HEK293 (cell line): ENCODE measurements at regions not wholly inside any gene's neighbourhood (a gene's known extent, or its start where the extent isn't known, plus 50 kb on each side); places are given as distances from the start of the nearest gene placed in this dataset.

Source experiments
- CTCF ChIA-PET: fragments of 350-600 bp; formaldehyde crosslinking; extraction: SDS; loops from one replicate; lab custom pipeline; 2021; ENCODE audit warnings: antibody characterized with exemption; lab: Yijun Ruan, JAX
- POLR2A ChIA-PET: fragments of 300-600 bp; formaldehyde crosslinking; extraction: SDS; loops from one replicate; lab custom pipeline; 2020; ENCODE audit warnings: antibody characterized with exemption, inconsistent platforms; lab: Yijun Ruan, JAX
- H3K27ac ChIP-seq: fragments of 200-500 bp; sonication (Bioruptor generic); 2 replicates; pipeline ENCODE4 v1.5.1; 2014; ENCODE audit warnings: low read depth, low read length, control low read depth, inconsistent platforms; ENCODE audit errors: extremely low read depth
- H3K36me3 ChIP-seq, 2 experiments: fragments of 200-500 bp in 1 of 2; sonication (Bioruptor generic) in 1 of 2; 1 replicate in 1 of 2; 2 replicates in 1 of 2; pipeline ENCODE4 v1.5.1; 2014 to 2017; ENCODE audit warnings: inconsistent platforms in 2 of 2, low read length in 2 of 2; ENCODE audit not compliant: control insufficient read depth in 2 of 2, insufficient read depth in 1 of 2
- H3K4me1 ChIP-seq: fragments of 200-500 bp; sonication (Bioruptor generic); 2 replicates; pipeline ENCODE4 v1.5.1; 2014; ENCODE audit warnings: mild to moderate bottlenecking, low read length, inconsistent platforms; ENCODE audit not compliant: control insufficient read depth, insufficient read depth
- H3K4me3 ChIP-seq: 2 replicates; pipeline ENCODE4 v1.5.1; 2011; ENCODE audit warnings: low read depth, mild to moderate bottlenecking, control low read depth, low read length, moderate library complexity
- H3K9me3 ChIP-seq: fragments of 200-500 bp; sonication (Bioruptor generic); 2 replicates; pipeline ENCODE4 v1.5.1; 2014; ENCODE audit warnings: low read depth, low read length, inconsistent platforms; ENCODE audit not compliant: control insufficient read depth, insufficient read depth
- GLI2 ChIP-seq: fragments of 450-650 bp; formaldehyde crosslinking; IDR thresholded peaks from 2 replicates; pipeline ENCODE4; 2017; ENCODE audit warnings: missing biosample characterization, missing genetic modification characterization, low read depth, borderline replicate concordance
- HOXC10 ChIP-seq: sonication (generic); formaldehyde crosslinking; IDR thresholded peaks from 2 replicates; pipeline ENCODE4 v1.8.1; 2023; ENCODE audit warnings: mild to moderate bottlenecking, missing genetic modification reagents
- KLF17 ChIP-seq: fragments of 450-650 bp; formaldehyde crosslinking; IDR thresholded peaks from 2 replicates; pipeline ENCODE4 v1.5.1; 2016; ENCODE audit warnings: missing biosample characterization, missing genetic modification characterization
- MYNN ChIP-seq: fragments of 450-650 bp; formaldehyde crosslinking; IDR thresholded peaks from 2 replicates; pipeline ENCODE4 v1.5.1; 2016; ENCODE audit warnings: missing biosample characterization, missing genetic modification characterization, borderline replicate concordance
- PRDM4 ChIP-seq: fragments of 450-650 bp; formaldehyde crosslinking; IDR thresholded peaks from 2 replicates; pipeline ENCODE4 v1.5.1; 2017; ENCODE audit warnings: missing biosample characterization, missing genetic modification characterization
- REPIN1 ChIP-seq: fragments of 450-650 bp; formaldehyde crosslinking; IDR thresholded peaks from 2 replicates; pipeline ENCODE4 v1.5.1; 2017; ENCODE audit warnings: missing biosample characterization, missing genetic modification characterization, low read depth
- SCRT2 ChIP-seq: fragments of 450-650 bp; formaldehyde crosslinking; IDR thresholded peaks from 2 replicates; pipeline ENCODE4 v1.5.1; 2016; ENCODE audit warnings: missing biosample characterization, missing genetic modification characterization
- ZBTB44 ChIP-seq: fragments of 450-650 bp; IDR thresholded peaks from 2 replicates; pipeline ENCODE4 v1.5.1; 2018; ENCODE audit warnings: missing biosample characterization, mild to moderate bottlenecking, missing genetic modification characterization
- ZBTB48 ChIP-seq: fragments of 450-650 bp; formaldehyde crosslinking; IDR thresholded peaks from 2 replicates; pipeline ENCODE4 v1.5.1; 2016; ENCODE audit warnings: missing biosample characterization, missing genetic modification characterization
- ZFP3 ChIP-seq: fragments of 450-650 bp; formaldehyde crosslinking; IDR thresholded peaks from 2 replicates; pipeline ENCODE4 v1.5.1; 2016; ENCODE audit warnings: low read depth, missing biosample characterization, missing genetic modification characterization
- ZNF221 ChIP-seq: fragments of 450-650 bp; formaldehyde crosslinking; IDR thresholded peaks from 2 replicates; pipeline ENCODE4 v1.5.1; 2017; ENCODE audit warnings: missing biosample characterization, missing genetic modification characterization, borderline replicate concordance
- ZNF24 ChIP-seq: fragments of 450-650 bp; formaldehyde crosslinking; IDR thresholded peaks from 2 replicates; pipeline ENCODE4 v1.5.1; 2016; ENCODE audit warnings: missing biosample characterization, missing genetic modification characterization
- ZNF266 ChIP-seq: fragments of 450-650 bp; formaldehyde crosslinking; IDR thresholded peaks from 2 replicates; pipeline ENCODE4 v1.5.1; 2016; ENCODE audit warnings: missing biosample characterization, missing genetic modification characterization, low read depth
- ZNF354C ChIP-seq: fragments of 450-650 bp; formaldehyde crosslinking; IDR thresholded peaks from 2 replicates; pipeline ENCODE4 v1.5.1; 2016; ENCODE audit warnings: missing biosample characterization, missing genetic modification characterization, low read depth, borderline replicate concordance
- ZNF449 ChIP-seq: fragments of 450-650 bp; formaldehyde crosslinking; IDR thresholded peaks from 2 replicates; pipeline ENCODE4 v1.5.1; 2017; ENCODE audit warnings: missing biosample characterization, mild to moderate bottlenecking, missing genetic modification characterization, moderate library complexity
- ZNF473 ChIP-seq: fragments of 450-650 bp; formaldehyde crosslinking; IDR thresholded peaks from 2 replicates; pipeline ENCODE4 v1.5.1; 2017; ENCODE audit warnings: missing biosample characterization, missing genetic modification characterization
- ZNF521 ChIP-seq: fragments of 450-650 bp; formaldehyde crosslinking; IDR thresholded peaks from 2 replicates; pipeline ENCODE4 v1.5.1; 2017; ENCODE audit warnings: missing biosample characterization, mild to moderate bottlenecking, missing genetic modification characterization
- ZNF610 ChIP-seq: fragments of 450-650 bp; formaldehyde crosslinking; IDR thresholded peaks from 2 replicates; pipeline ENCODE4 v1.5.1; 2016; ENCODE audit warnings: missing biosample characterization, missing genetic modification characterization, borderline replicate concordance
- ZNF623 ChIP-seq: fragments of 450-650 bp; formaldehyde crosslinking; IDR thresholded peaks from 2 replicates; pipeline ENCODE4 v1.5.1; 2016; ENCODE audit warnings: missing biosample characterization, missing genetic modification characterization
- ZNF645 ChIP-seq: fragments of 450-650 bp; formaldehyde crosslinking; IDR thresholded peaks from 2 replicates; pipeline ENCODE4; 2016; ENCODE audit warnings: missing biosample characterization, missing genetic modification characterization
- ZNF747 ChIP-seq: fragments of 450-650 bp; formaldehyde crosslinking; IDR thresholded peaks from 2 replicates; pipeline ENCODE4 v1.5.1; 2016; ENCODE audit warnings: missing biosample characterization, missing genetic modification characterization
- ZNF791 ChIP-seq: fragments of 450-650 bp; formaldehyde crosslinking; IDR thresholded peaks from 2 replicates; pipeline ENCODE4 v1.5.1; 2016; ENCODE audit warnings: missing biosample characterization, missing genetic modification characterization

- POLR2A ChIA-PET, result no interaction called here
- H3K9me3 ChIP-seq, result no peaks in the 10 kb centered on the region
- no peak overlapping the region for H3K27ac ChIP-seq
- CTCF ChIA-PET, result interaction anchor here (0.7 kb wide), 1 partner anchor 1316 kb away, joined by 3 read pairs; no protein-coding TSS in a partner anchor
- no peaks in the 10 kb centered on the region for H3K36me3 ChIP-seq
- TF ChIP-seq ZNF354C, result no peak
- TF ChIP-seq KLF17 (tag by site-specific recombination), result no peak
- TF ChIP-seq ZNF521 (tag by site-specific recombination), result no peak
- TF ChIP-seq ZNF449 (tag by site-specific recombination), result no peak
- TF ChIP-seq ZBTB44 (tag by site-specific recombination), result no peak
- no peak for TF ChIP-seq ZNF473 (tag by site-specific recombination)
- TF ChIP-seq ZNF24, result no peak
- TF ChIP-seq REPIN1 (tag by site-specific recombination), result no peak
- TF ChIP-seq HOXC10 (CRISPR knock-in tag), result no peak
- TF ChIP-seq MYNN (tag by site-specific recombination), result no peak
- TF ChIP-seq ZNF645 (tag by site-specific recombination), result no peak
- no peak for TF ChIP-seq ZNF610 (tag by site-specific recombination)
- TF ChIP-seq ZNF791 (tag by site-specific recombination), result no peak
- TF ChIP-seq ZNF747 (tag by site-specific recombination), result no peak
- no peak overlapping the region for H3K4me3 ChIP-seq
- H3K4me1 ChIP-seq, result no peaks in the 10 kb centered on the region
Observed at GRCh38 chr14:45492876-45493275, 239.9 kb upstream of the MIS18BP1 start.

- no peak overlapping the region for H3K4me3 ChIP-seq
- no peaks in the 10 kb centered on the region for H3K36me3 ChIP-seq
- TF ChIP-seq ZNF221, result no peak
- H3K4me1 ChIP-seq, result no peaks in the 10 kb centered on the region
- H3K9me3 ChIP-seq, result no peaks in the 10 kb centered on the region
- POLR2A ChIA-PET, result no interaction called here
- CTCF ChIA-PET, result interaction anchor here (0.7 kb wide), 1 partner anchor 1315 kb away, joined by 3 read pairs; no protein-coding TSS in a partner anchor
- no peak overlapping the region for H3K27ac ChIP-seq
Observed at GRCh38 chr14:45491914-45492313, 238.9 kb upstream of the MIS18BP1 start.

GRCh38 chr14:45486599-45486998, 233.6 kb upstream of the MIS18BP1 start:
- POLR2A ChIA-PET, result no interaction called here
- H3K36me3 ChIP-seq, result no peaks in the 10 kb centered on the region
- TF ChIP-seq ZNF747 (tag by site-specific recombination) (no peak), GLI2 (no peak), ZNF221 (no peak), ZFP3 (tag by site-specific recombination) (no peak), ZBTB48 (tag by site-specific recombination) (no peak), ZNF266 (tag by site-specific recombination) (no peak), ZNF623 (tag by site-specific recombination) (no peak), SCRT2 (tag by site-specific recombination) (no peak), PRDM4 (tag by site-specific recombination) (no peak), ZBTB44 (tag by site-specific recombination) (no peak)
- TF ChIP-seq, all 188 proteins: peak for 0
- Histone ChIP-seq H3K4me3 (no peak overlapping the region), H3K4me1 (no peaks in the 10 kb centered on the region), H3K9me3 (no peaks in the 10 kb centered on the region), H3K27ac (no peak overlapping the region)
- CTCF ChIA-PET, result no interaction called here
